A549 (cell line): ENCODE measurements at regions not wholly inside any gene's neighbourhood (a gene's known extent, or its start where the extent isn't known, plus 50 kb on each side); places are given as distances from the start of the nearest gene placed in this dataset.

Experiments
- ATAC-seq, 2 experiments: fragments of 200-7000 bp in 1 of 2; fragments of >200 bp in 1 of 2; cut with Nextera tagmentation in 1 of 2; cut with Tn5 transposase in 1 of 2; 3 replicates each; pipeline versions ENCODE4 v1.8.0 to v1.9.1; 2018 to 2020; ENCODE audit warnings: mild to moderate bottlenecking in 1 of 2, moderate library complexity in 1 of 2
- CTCF ChIA-PET: fragments of 300-600 bp; sonication (Branson Sonifier 250); formaldehyde crosslinking; extraction: SDS; loops from one replicate; lab custom pipeline; 2021; ENCODE audit warnings: antibody characterized with exemption, inconsistent platforms; lab: Yijun Ruan, JAX
- POLR2A ChIA-PET: fragments of 350-600 bp; formaldehyde crosslinking; extraction: SDS; loops from one replicate; lab custom pipeline; 2021; ENCODE audit warnings: antibody characterized with exemption, inconsistent platforms; lab: Yijun Ruan, JAX
- DNase-seq, 2 experiments: peaks; one replicate each; pipeline versions ENCODE4 v3.0.0 to v3.0.0-alpha.2; 2011 to 2016; ENCODE audit warnings: low read depth in 1 of 2, low spot score in 1 of 2
- FAIRE-seq: peaks from 2 replicates; lab custom pipeline; 2011; peaks lifted over from hg19 to GRCh38; lab: Jason Lieb, UNC
- H3K27ac ChIP-seq, 2 experiments: fragments of >200 bp; sonication (Bioruptor Twin); formaldehyde crosslinking; 3 replicates each; pipeline ENCODE4 v1.5.1; 2016 to 2017
- H3K4me1 ChIP-seq: fragments of >200 bp; sonication (Bioruptor Twin); formaldehyde crosslinking; 3 replicates; pipeline ENCODE4 v1.6.1; 2016
- H3K4me2 ChIP-seq: fragments of >200 bp; sonication (Bioruptor Twin); formaldehyde crosslinking; 3 replicates; pipeline ENCODE4 v1.6.1; 2016
- H3K4me3 ChIP-seq: fragments of >200 bp; sonication (Bioruptor Twin); formaldehyde crosslinking; 3 replicates; pipeline ENCODE4 v1.5.1; 2016
- H3K9me3 ChIP-seq: fragments of >200 bp; sonication (Bioruptor Twin); formaldehyde crosslinking; 3 replicates; pipeline ENCODE4 v1.6.1; 2016
- BCL3 ChIP-seq: fragments of >200 bp; sonication (Bioruptor Twin); formaldehyde crosslinking; IDR thresholded peaks from 3 replicates; pipeline ENCODE4 v1.6.1; 2016
- CBX2 ChIP-seq: fragments of 200-600 bp; sonication (generic); IDR thresholded peaks from 2 replicates; pipeline ENCODE4 v1.6.1; 2016; ENCODE audit warnings: low read depth, mild to moderate bottlenecking, borderline replicate concordance
- CBX8 ChIP-seq: fragments of 200-600 bp; sonication (generic); IDR thresholded peaks from 2 replicates; pipeline ENCODE4 v1.6.1; 2016
- CEBPB ChIP-seq, 2 experiments: fragments of >200 bp in 1 of 2; sonication (Bioruptor Twin) in 1 of 2; formaldehyde crosslinking in 1 of 2; IDR thresholded peaks; 2 replicates each; pipeline ENCODE4 v1.6.1; 2012 to 2016
- CTCF ChIP-seq: fragments of >200 bp; sonication (Bioruptor Twin); formaldehyde crosslinking; IDR thresholded peaks from 3 replicates; pipeline ENCODE4 v1.5.1; 2016
- ELK1 ChIP-seq: fragments of 150-350 bp; IDR thresholded peaks from 2 replicates; pipeline ENCODE4 v1.6.1; 2014; ENCODE audit warnings: low read depth, mild to moderate bottlenecking, low read length
- EP300 ChIP-seq, 2 experiments: fragments of >200 bp; sonication (Bioruptor Twin); formaldehyde crosslinking; IDR thresholded peaks; 2 replicates in 1 of 2; 3 replicates in 1 of 2; pipeline ENCODE4 v1.6.1; 2016 to 2017
- HES2 ChIP-seq: fragments of >200 bp; sonication (Bioruptor Twin); formaldehyde crosslinking; IDR thresholded peaks from 2 replicates; pipeline ENCODE4 v1.6.1; 2016
- HEYL ChIP-seq: fragments of 250-450 bp; sonication (Bioruptor Pico); IDR thresholded peaks from 2 replicates; pipeline ENCODE4 v1.8.0; 2021; ENCODE audit warnings: mild to moderate bottlenecking, moderate library complexity
- HOXB5 ChIP-seq: fragments of 250-450 bp; sonication (Bioruptor Pico); IDR thresholded peaks from 2 replicates; pipeline ENCODE4 v1.5.0; 2020; ENCODE audit warnings: mild to moderate bottlenecking, moderate library complexity
- JUN ChIP-seq, 2 experiments: fragments of >200 bp; sonication (Bioruptor Twin); formaldehyde crosslinking; IDR thresholded peaks; 2 replicates in 1 of 2; 3 replicates in 1 of 2; pipeline ENCODE4 v1.6.1; 2016 to 2017
- KDM1A ChIP-seq: fragments of 200-600 bp; sonication (generic); IDR thresholded peaks from 2 replicates; pipeline ENCODE4 v1.6.1; 2016; ENCODE audit warnings: low read depth, mild to moderate bottlenecking
- MYC ChIP-seq: IDR thresholded peaks from 2 replicates; pipeline ENCODE4 v1.6.1; 2012; ENCODE audit warnings: mild to moderate bottlenecking, inconsistent platforms, low read length, improper control_type of control experiment, borderline replicate concordance
- POLR2A ChIP-seq: IDR thresholded peaks from 2 replicates; pipeline ENCODE4 v1.6.1; 2012; ENCODE audit warnings: mild to moderate bottlenecking, low read length
- RCOR1 ChIP-seq: fragments of 150-350 bp; IDR thresholded peaks from 2 replicates; pipeline ENCODE4 v1.6.1; 2014; ENCODE audit warnings: antibody characterized with exemption, low read length, low read depth
- REST ChIP-seq: fragments of 200-600 bp; sonication (generic); IDR thresholded peaks from 2 replicates; pipeline ENCODE4 v1.6.1; 2016; ENCODE audit warnings: antibody characterized with exemption, mild to moderate bottlenecking, moderate library complexity
- RFX5 ChIP-seq: fragments of 450-650 bp; IDR thresholded peaks from 2 replicates; pipeline ENCODE4 v1.7.1; 2014; ENCODE audit warnings: antibody characterized with exemption, mild to moderate bottlenecking, moderate library complexity
- TP53 ChIP-seq: fragments of 250-450 bp; sonication (Bioruptor Pico); IDR thresholded peaks from 2 replicates; pipeline ENCODE4 v1.5.0; 2021; ENCODE audit warnings: mild to moderate bottlenecking, moderate library complexity
- WGBS: methylation state at CpG from one replicate; pipeline ENCODE4 v1.1.6; 2017; ENCODE audit errors: missing lambda C conversion rate; 5-methylcytosine and 5-hydroxymethylcytosine counted together

GRCh38 chr1:82466416-82466815 is 665.7 kb downstream of the ADGRL2 start:
- ATAC-seq, result no peak
- no peak for DNase-seq
- H3K4me3 ChIP-seq, result no peak overlapping the region
- TF ChIP-seq HEYL (CRISPR knock-in tag), result no peak
- no peak for TF ChIP-seq JUN (IDR thresholded peaks at IDR 0.05)
- TF ChIP-seq CEBPB (IDR thresholded peaks at IDR 0.05), result no peak
- no peak for TF ChIP-seq HOXB5
- no peak for TF ChIP-seq TP53 (CRISPR knock-in tag)
- no peak for TF ChIP-seq HES2
- no peak for TF ChIP-seq CTCF
- TF ChIP-seq CBX8, result no peak
- no peak for TF ChIP-seq KDM1A
- no peak for TF ChIP-seq CBX2
- TF ChIP-seq POLR2A, result no peak
- no peak for TF ChIP-seq RFX5
- TF ChIP-seq REST, result no peak
- TF ChIP-seq BCL3, result no peak
- TF ChIP-seq ELK1, result no peak
- CTCF ChIA-PET, result no interaction called here
- no peak overlapping the region for H3K4me2 ChIP-seq
- H3K9me3 ChIP-seq, result no peaks in the 10 kb centered on the region
- no peaks in the 10 kb centered on the region for H3K4me1 ChIP-seq
- H3K27ac ChIP-seq, result no peak overlapping the region
- FAIRE-seq, result no peak
- POLR2A ChIA-PET, result no interaction called here

GRCh38 chr1:82465024-82465423 is 664.3 kb downstream of the ADGRL2 start:
- no peak for FAIRE-seq
- Histone ChIP-seq H3K27ac (no peak overlapping the region), H3K9me3 (no peaks in the 10 kb centered on the region), H3K4me1 (no peaks in the 10 kb centered on the region), H3K4me2 (no peak overlapping the region), H3K4me3 (no peak overlapping the region)
- ATAC-seq, result no peak
- CTCF ChIA-PET, result no interaction called here
- POLR2A ChIA-PET, result no interaction called here
- DNase-seq, result no peak
- TF ChIP-seq RCOR1, result no peak
- no peak for TF ChIP-seq EP300 (IDR thresholded peaks at IDR 0.05)
- no peak for TF ChIP-seq BCL3
- TF ChIP-seq MYC, result no peak
- no peak for TF ChIP-seq POLR2A
- WGBS, result 40% methylated on average over 3 of the region's 3 CpGs
